Type B pancreatic cell (in vitro differentiated cells): ENCODE measurements at regions not wholly inside any gene's neighbourhood (a gene's known extent, or its start where the extent isn't known, plus 50 kb on each side); places are given as distances from the start of the nearest gene placed in this dataset.
"Not testable (repeated sequence)": the region's sequence is repeated elsewhere in the genome, so short reads cannot be mapped to it uniquely, and the experiment has no call there.

Source experiments
- DNase-seq: peaks from one replicate; pipeline ENCODE4 v3.0.0; 2021; ENCODE audit warnings: mixed read lengths; ENCODE audit not compliant: unreplicated experiment; ENCODE audit errors: extremely low spot score
- H3K27ac Mint-ChIP-seq: 2 replicates; pipeline ENCODE4 v1.8.0; 2021; ENCODE audit warnings: mild to moderate bottlenecking, mixed read lengths
- H3K27me3 Mint-ChIP-seq: 2 replicates; pipeline ENCODE4 v1.8.0; 2021; ENCODE audit warnings: mixed read lengths
- H3K36me3 Mint-ChIP-seq: 2 replicates; pipeline ENCODE4 v1.8.0; 2021; ENCODE audit warnings: mixed read lengths
- H3K4me1 Mint-ChIP-seq: one replicate; pipeline ENCODE4 v1.8.0; 2021; ENCODE audit warnings: mixed read lengths; ENCODE audit not compliant: unreplicated experiment
- H3K4me3 Mint-ChIP-seq: 2 replicates; pipeline ENCODE4 v1.8.0; 2021; ENCODE audit warnings: mild to moderate bottlenecking, mixed read lengths
- H3K9me3 Mint-ChIP-seq: 2 replicates; pipeline ENCODE4 v1.8.0; 2021; ENCODE audit warnings: mixed read lengths
- TF ChIP-seq, protein P1 (sequence below): fragments of 200-600 bp; sonication (generic); conservative IDR thresholded peaks from 2 replicates; pipeline ENCODE4 v1.5.0; 2021; ENCODE audit warnings: antibody characterized with exemption, mild to moderate bottlenecking

DNA sequence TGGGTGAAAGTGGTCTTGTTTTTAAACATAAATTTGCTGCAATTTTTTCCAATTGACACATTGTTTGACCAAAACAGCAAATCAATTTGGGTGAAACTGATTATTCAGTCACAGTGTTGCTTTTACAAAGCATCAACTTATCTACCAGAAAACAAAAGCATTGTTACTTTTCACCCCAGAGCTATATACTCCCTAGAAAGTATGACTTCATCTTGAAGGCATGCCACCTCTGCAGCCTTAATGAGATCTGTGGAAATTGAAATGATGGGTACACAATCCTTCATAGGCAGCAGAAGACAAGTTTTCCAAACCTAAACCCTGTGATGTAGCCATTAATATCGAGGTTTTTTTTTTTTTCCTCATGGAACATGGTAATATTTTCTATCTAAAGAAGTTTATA, 615.9 kb downstream of the CHSY3 start:
- no peak for DNase-seq
- Mint-ChIP-seq H3K27ac (no peak overlapping the region), H3K4me3 (no peak overlapping the region), H3K27me3 (no peaks in the 10 kb centered on the region), H3K4me1 (no peaks in the 10 kb centered on the region), H3K9me3 (no peaks in the 10 kb centered on the region), H3K36me3 (no peaks in the 10 kb centered on the region)
- TF ChIP-seq, protein P1, sequence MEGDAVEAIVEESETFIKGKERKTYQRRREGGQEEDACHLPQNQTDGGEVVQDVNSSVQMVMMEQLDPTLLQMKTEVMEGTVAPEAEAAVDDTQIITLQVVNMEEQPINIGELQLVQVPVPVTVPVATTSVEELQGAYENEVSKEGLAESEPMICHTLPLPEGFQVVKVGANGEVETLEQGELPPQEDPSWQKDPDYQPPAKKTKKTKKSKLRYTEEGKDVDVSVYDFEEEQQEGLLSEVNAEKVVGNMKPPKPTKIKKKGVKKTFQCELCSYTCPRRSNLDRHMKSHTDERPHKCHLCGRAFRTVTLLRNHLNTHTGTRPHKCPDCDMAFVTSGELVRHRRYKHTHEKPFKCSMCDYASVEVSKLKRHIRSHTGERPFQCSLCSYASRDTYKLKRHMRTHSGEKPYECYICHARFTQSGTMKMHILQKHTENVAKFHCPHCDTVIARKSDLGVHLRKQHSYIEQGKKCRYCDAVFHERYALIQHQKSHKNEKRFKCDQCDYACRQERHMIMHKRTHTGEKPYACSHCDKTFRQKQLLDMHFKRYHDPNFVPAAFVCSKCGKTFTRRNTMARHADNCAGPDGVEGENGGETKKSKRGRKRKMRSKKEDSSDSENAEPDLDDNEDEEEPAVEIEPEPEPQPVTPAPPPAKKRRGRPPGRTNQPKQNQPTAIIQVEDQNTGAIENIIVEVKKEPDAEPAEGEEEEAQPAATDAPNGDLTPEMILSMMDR, result no peak

DNA sequence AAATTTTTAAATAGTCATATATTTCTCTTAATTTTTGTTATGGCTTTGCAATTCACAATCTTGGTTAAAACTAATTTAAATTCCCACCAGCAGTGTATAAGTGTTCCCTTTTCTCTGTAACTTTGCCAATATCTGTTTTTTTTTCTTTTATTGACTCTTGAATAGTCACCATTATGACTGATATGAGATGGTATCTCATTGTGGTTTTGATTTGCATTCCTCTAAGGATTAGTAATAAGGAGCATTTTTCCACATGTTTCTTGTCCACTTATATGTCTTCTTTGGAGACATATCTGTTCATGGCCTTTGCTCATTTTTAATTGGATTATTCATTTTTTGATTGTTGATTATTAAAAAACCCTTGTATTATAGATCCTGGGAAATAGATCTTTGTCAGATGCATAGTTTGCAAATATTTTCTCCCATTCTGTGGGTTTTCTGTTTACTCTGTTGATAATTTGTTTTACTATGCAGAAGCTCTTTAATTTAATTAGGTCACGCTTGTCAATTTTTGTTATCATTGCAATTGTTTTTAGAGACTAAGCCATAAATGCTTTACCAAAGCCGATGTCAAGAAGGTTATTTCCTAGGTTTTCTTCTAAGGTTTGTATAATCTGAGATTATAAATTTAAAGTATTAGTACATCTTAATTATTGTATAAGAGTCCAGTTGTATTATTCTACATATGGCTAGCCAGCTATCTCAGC, 610.9 kb downstream of the CHSY3 start:
- DNase-seq, result no peak
- Mint-ChIP-seq H3K36me3 (no peaks in the 10 kb centered on the region), H3K27ac (no peak overlapping the region), H3K4me1 (no peaks in the 10 kb centered on the region), H3K4me3 (no peak overlapping the region), H3K9me3 (no peaks in the 10 kb centered on the region), H3K27me3 (no peaks in the 10 kb centered on the region)
- TF ChIP-seq, protein P1, result no peak

DNA sequence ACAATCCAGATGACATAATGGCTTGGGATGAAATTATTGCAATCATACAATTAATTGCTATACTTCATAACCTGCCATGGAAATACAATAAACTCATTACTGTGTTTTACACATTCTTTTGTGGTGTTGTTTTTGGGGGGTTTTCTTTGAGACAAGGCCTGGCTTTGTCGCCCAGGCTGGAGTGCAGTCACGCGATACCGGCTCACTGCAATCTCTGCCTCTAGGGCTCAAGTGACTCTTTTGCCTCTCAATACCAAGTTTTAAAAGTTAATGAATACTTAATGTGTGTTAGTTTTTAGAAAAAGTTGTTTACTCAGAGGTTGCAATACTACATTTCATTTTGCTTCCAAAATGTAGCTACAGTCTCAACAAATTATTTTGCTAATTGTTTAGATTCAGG, 598.4 kb downstream of the CHSY3 start:
- Mint-ChIP-seq H3K36me3 (no peaks in the 10 kb centered on the region), H3K27ac (no peak overlapping the region), H3K4me3 (no peak overlapping the region), H3K4me1 (no peaks in the 10 kb centered on the region), H3K9me3 (peaks cover 5% of the 10 kb centered on the region), H3K27me3 (no peaks in the 10 kb centered on the region)
- no peak for DNase-seq
- TF ChIP-seq, protein P1, result no peak

DNA sequence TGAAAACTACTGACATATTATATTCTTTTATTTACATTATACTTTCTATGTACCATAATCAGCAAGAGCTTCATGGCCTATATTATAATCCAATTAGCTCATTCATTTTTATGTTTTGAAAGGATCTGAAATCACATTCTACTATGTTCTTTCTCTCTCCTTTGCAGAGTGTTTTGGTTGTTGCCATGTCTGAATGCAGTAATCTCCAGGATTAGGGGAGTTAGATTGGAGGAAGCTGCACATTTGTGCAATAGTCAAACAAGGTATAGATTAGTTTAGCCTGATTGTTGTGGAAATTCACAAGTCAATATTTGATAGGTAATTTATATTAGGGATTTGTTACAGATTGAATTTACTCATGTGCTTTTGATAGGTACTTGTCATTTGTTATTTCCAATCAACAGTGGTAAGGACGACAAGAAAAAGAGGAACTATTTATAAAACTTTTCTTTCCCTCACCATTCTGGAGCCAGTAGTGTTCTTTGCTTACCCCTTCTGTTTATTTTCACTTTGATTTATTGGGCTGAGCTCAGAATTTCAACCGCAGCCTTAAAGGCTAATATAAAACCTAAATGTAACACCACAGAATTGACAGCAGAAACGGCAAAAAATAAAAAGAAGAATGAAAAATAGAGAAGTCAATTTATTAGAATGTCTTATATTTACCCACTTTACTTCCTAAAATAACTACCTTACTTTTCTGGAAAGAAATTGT, 597.0 kb downstream of the CHSY3 start:
- Mint-ChIP-seq H3K27ac (no peak overlapping the region), H3K27me3 (no peaks in the 10 kb centered on the region), H3K9me3 (peaks cover 5% of the 10 kb centered on the region), H3K36me3 (no peaks in the 10 kb centered on the region), H3K4me1 (no peaks in the 10 kb centered on the region), H3K4me3 (no peak overlapping the region)
- TF ChIP-seq, protein P1, result no peak
- DNase-seq, result no peak

DNA sequence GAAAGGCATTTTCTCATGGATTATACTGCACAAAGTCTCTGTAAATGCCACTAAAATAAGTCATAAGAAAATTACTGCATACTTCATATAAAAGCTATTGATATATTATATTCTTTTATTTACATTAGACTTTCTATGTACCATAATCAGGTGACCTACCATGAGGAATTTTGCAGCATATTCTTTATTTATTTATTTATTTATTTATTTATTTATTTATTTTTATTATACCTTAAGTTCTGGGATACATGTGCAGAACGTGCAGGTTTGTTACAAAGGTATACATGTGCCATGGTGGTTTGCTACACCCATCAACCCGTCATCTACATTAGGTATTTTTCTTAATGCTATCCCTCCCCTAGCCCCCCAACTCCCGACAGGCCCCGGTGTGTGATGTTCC, 596.2 kb downstream of the CHSY3 start:
- H3K36me3 Mint-ChIP-seq, H3K27me3 Mint-ChIP-seq, H3K9me3 Mint-ChIP-seq, H3K4me1 Mint-ChIP-seq, H3K4me3 Mint-ChIP-seq, H3K27ac Mint-ChIP-seq, DNase-seq: not testable (repeated sequence)

DNA sequence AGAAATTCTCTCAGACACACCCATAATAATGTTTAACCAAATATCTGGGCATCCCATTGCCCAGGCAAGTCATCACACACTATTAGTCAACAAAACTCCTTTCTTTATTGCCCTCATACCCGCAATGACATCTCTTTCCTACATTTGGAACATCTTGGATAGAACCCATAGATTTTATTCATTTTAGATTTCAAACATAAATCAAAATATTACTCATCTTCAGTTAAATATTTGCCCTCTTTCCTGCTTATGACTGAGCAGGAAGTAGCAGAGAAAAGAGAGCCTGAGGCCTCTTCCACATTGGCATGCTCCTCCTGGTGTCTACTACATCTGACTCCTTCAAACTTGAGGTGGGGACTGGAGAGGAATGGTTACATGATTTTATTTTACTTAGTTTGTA, 592.0 kb downstream of the CHSY3 start:
- no peak for DNase-seq
- TF ChIP-seq, protein P1, result no peak
- H3K36me3 Mint-ChIP-seq, result no peaks in the 10 kb centered on the region
- H3K27ac Mint-ChIP-seq, result no peak overlapping the region
- H3K4me1 Mint-ChIP-seq, result no peaks in the 10 kb centered on the region
- peaks cover 5% of the 10 kb centered on the region for H3K9me3 Mint-ChIP-seq
- no peaks in the 10 kb centered on the region for H3K27me3 Mint-ChIP-seq
- no peak overlapping the region for H3K4me3 Mint-ChIP-seq
